Mesothelial cell of epicardium (in vitro differentiated cells): ENCODE measurements at regions not wholly inside any gene's neighbourhood (a gene's known extent, or its start where the extent isn't known, plus 50 kb on each side); places are given as distances from the start of the nearest gene placed in this dataset.
"Not testable (repeated sequence)": the region's sequence is repeated elsewhere in the genome, so short reads cannot be mapped to it uniquely, and the experiment has no call there.

Experiments
- DNase-seq, 2 experiments: peaks; one replicate each; pipeline ENCODE4 v3.0.0; 2021; ENCODE audit warnings: low spot score in 2 of 2; ENCODE audit not compliant: unreplicated experiment in 2 of 2
- H3K27ac Mint-ChIP-seq: 2 replicates; pipeline ENCODE4 v1.8.0; 2021; ENCODE audit warnings: mixed read lengths
- H3K27me3 Mint-ChIP-seq: 2 replicates; pipeline ENCODE4 v1.8.0; 2021; ENCODE audit warnings: low read depth, mixed read lengths
- H3K36me3 Mint-ChIP-seq: 2 replicates; pipeline ENCODE4 v1.8.0; 2021; ENCODE audit warnings: mixed read lengths
- H3K4me1 Mint-ChIP-seq: 2 replicates; pipeline ENCODE4 v1.8.0; 2021; ENCODE audit warnings: mixed read lengths
- H3K4me3 Mint-ChIP-seq: 2 replicates; pipeline ENCODE4 v1.8.0; 2021; ENCODE audit warnings: mild to moderate bottlenecking, moderate library complexity, mixed read lengths
- H3K9me3 Mint-ChIP-seq: 2 replicates; pipeline ENCODE4 v1.8.0; 2021; ENCODE audit warnings: mixed read lengths
- CTCF ChIP-seq: fragments of 200-600 bp; sonication (generic); IDR thresholded peaks from one replicate; pipeline ENCODE4 v1.5.0; 2021; ENCODE audit warnings: antibody characterized with exemption; ENCODE audit not compliant: unreplicated experiment

DNA sequence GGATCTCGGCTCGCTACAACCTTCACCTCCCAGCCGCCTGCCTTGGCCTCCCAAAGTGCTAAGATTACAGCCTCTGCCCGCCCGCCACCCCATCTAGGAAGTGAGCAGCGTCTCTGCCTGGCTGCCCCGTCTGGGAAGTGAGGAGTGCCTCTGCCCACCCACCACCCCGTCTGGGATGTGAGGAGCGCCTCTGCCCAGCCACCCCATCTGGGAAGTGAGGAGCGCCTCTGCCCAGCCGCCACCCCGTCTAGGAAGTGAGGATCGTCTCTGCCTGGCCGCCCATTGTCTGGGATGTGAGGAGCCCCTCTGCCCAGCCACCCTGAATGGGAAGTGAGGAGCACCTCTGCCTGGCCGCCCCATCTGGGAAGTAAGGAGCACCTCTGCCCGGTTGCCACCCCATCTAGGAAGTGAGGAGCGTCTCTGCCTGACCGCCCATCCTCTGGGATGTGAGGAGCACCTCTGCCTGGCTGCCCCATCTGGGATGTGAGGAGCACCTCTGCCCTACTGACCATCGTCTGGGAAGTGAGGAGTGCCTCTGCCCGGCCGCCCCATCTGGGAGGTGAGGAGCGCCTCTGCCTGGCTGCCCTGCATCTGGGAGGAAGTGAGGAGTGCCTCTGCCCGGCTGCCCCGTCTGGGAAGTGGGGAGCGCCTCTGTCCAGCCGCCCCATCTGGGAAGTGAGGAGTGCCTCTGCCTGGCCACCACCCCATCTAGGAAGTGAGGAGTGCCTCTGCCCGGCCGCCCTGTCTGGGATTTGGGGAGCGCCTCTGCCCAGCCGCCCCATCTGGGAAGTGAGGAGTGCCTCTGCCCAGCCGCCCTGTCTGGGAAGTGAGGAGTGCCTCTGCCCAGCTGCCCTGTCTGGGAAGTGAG lies 90.4 kb upstream of the ZNF519 start:
- peaks cover 29% of the 10 kb centered on the region for H3K9me3 Mint-ChIP-seq
- not testable (repeated sequence) for DNase-seq, H3K4me1 Mint-ChIP-seq, H3K4me3 Mint-ChIP-seq, H3K27me3 Mint-ChIP-seq, H3K27ac Mint-ChIP-seq, H3K36me3 Mint-ChIP-seq

DNA sequence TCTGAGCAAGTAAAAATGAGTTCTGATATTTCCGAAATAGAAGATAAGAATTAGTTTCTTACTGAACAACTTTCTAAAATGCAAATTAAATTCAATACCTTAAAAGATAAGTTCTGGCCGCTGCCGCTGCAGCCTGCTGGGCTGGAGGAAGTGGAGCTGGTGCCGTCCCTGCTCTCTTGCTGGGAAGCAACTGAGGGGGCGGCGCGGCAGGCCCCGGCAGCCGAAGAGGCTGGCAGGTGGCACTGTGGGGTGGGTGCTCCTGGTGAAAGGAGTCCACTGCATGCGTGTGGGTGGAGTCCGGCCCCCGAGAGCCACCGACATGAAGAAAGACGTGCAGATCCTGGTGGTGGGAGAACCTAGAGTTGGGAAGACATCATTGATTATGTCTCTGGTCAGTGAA lies 89.5 kb upstream of the ZNF519 start:
- H3K4me1 Mint-ChIP-seq = no peaks in the 10 kb centered on the region
- TF ChIP-seq CTCF = no peak

GRCh38 chr18:14215952-14216351 lies 83.7 kb upstream of the ZNF519 start:
- peaks cover 21% of the 10 kb centered on the region for H3K9me3 Mint-ChIP-seq
- H3K27me3 Mint-ChIP-seq, H3K36me3 Mint-ChIP-seq, DNase-seq, H3K27ac Mint-ChIP-seq, H3K4me1 Mint-ChIP-seq, H3K4me3 Mint-ChIP-seq: not testable (repeated sequence)

More for the DNA sequence above, 89.5 kb upstream of the ZNF519 start:
- Mint-ChIP-seq H3K27me3 (no peaks in the 10 kb centered on the region), H3K36me3 (no peaks in the 10 kb centered on the region), H3K4me3 (no peak overlapping the region), H3K27ac (no peak overlapping the region), H3K9me3 (peaks cover 25% of the 10 kb centered on the region)
- no peak for DNase-seq

- H3K4me3 Mint-ChIP-seq, H3K27me3 Mint-ChIP-seq, H3K27ac Mint-ChIP-seq, DNase-seq, H3K4me1 Mint-ChIP-seq, H3K36me3 Mint-ChIP-seq: not testable (repeated sequence)
- peaks cover 42% of the 10 kb centered on the region for H3K9me3 Mint-ChIP-seq
Observed at GRCh38 chr18:14203424-14203823, 71.2 kb upstream of the ZNF519 start.

- peaks cover 38% of the 10 kb centered on the region for H3K9me3 Mint-ChIP-seq
Observed at GRCh38 chr18:14190776-14191442, 58.7 kb upstream of the ZNF519 start.

GRCh38 chr18:14189858-14190257 lies 57.6 kb upstream of the ZNF519 start:
- no peaks in the 10 kb centered on the region for H3K27me3 Mint-ChIP-seq
- H3K4me3 Mint-ChIP-seq = no peak overlapping the region
- no peak for DNase-seq
- H3K4me1 Mint-ChIP-seq = no peaks in the 10 kb centered on the region
- no peak for TF ChIP-seq CTCF
- no peaks in the 10 kb centered on the region for H3K36me3 Mint-ChIP-seq
- no peak overlapping the region for H3K27ac Mint-ChIP-seq
- peaks cover 41% of the 10 kb centered on the region for H3K9me3 Mint-ChIP-seq

More at GRCh38 chr18:14190776-14191442, 58.7 kb upstream of the ZNF519 start:
- not testable (repeated sequence) for H3K27ac Mint-ChIP-seq, DNase-seq, H3K36me3 Mint-ChIP-seq, H3K4me1 Mint-ChIP-seq, H3K27me3 Mint-ChIP-seq, H3K4me3 Mint-ChIP-seq

DNA sequence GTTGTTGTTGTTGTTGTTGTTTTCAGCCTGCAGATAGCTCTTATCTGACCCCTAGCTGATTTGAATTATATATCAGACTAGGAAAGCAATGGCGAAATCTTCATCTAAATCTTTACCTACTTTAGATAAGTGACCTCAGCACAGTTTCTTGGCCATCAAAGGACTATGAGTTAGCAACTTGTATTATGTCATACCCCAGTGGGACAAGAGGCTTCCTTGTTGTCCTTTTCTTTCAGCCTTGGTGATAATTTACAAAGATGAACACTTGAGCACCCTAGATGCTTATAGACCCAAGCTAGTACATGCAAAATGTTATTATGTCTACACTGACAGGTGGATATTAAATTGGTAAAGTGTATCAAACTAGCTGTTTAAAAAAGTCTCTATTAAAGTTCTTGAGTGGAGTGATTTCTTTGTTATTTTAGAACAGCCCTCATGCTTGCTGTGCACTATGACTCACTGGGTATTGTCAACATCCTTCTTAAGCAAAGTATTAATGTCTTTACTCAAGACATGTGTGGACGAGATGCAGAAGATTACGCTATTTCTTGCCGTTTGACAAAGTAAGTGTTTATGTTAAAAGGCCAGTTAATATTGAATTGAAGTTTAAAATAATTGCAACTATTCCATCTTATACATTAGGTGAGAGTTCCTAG lies 56.6 kb upstream of the ZNF519 start:
- H3K9me3 Mint-ChIP-seq = peaks cover 42% of the 10 kb centered on the region
- not testable (repeated sequence) for H3K4me1 Mint-ChIP-seq, H3K27ac Mint-ChIP-seq

More for the DNA sequence above, 56.6 kb upstream of the ZNF519 start:
- not testable (repeated sequence) for H3K4me3 Mint-ChIP-seq, DNase-seq, H3K27me3 Mint-ChIP-seq, H3K36me3 Mint-ChIP-seq
